ENCODE measurements at regions not wholly inside any gene's neighbourhood (a gene's known extent, or its start where the extent isn't known, plus 50 kb on each side); places are given as distances from the start of the nearest gene placed in this dataset.

GRCh38 chr6:156313037-156313436 lies 464.1 kb upstream of the ARID1B start:
- no peak for TF ChIP-seq GATA2 (IDR thresholded peaks at IDR 0.05; ENCODE audit: low read depth, low read length)
- TF ChIP-seq GATA3 (IDR thresholded peaks at IDR 0.05; ENCODE audit: low read depth, low read length) = no peak
